ENCODE measurements at regions not wholly inside any gene's neighbourhood (a gene's known extent, or its start where the extent isn't known, plus 50 kb on each side); places are given as distances from the start of the nearest gene placed in this dataset.

DNA sequence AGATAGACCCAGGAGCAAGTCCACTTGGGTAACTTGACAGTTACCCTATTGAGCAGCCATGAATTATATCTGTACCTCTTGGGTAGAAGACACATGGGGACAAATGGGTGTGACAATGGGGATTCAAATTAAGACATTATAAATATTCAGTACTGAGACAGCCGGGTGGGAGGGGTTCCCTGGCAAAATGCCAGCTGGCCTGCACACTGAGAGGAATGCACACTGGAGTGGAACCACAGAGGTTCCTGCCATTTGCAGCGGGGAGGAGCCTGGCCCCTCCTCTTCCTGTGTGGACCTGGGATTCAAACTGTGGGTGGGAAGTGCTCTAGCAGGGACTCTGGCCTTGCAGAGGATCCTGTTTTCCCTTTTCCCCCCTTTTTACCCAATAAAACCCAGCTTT lies 118.7 kb upstream of the CDKN3 start:
- TF ChIP-seq CTCF (IDR thresholded peaks at IDR 0.05) = no peak
- no peak for TF ChIP-seq POLR2A (IDR thresholded peaks at IDR 0.05)
